NCI-H460 (cell line): ENCODE measurements at regions not wholly inside any gene's neighbourhood (a gene's known extent, or its start where the extent isn't known, plus 50 kb on each side); places are given as distances from the start of the nearest gene placed in this dataset.
"Not testable (repeated sequence)": the region's sequence is repeated elsewhere in the genome, so short reads cannot be mapped to it uniquely, and the experiment has no call there.

ENCODE experiments used
- DNase-seq: peaks from one replicate; pipeline ENCODE4 v3.0.0-alpha.2; 2016; ENCODE audit warnings: low read depth; ENCODE audit errors: extremely low read depth

- no peak for DNase-seq
These were observed 823.6 kb upstream of the ADGRB3 start for GRCh38 chr6:67811239-67812037.

- not testable (repeated sequence) for DNase-seq
These were observed 830.3 kb upstream of the ADGRB3 start for GRCh38 chr6:67804808-67805207.

GRCh38 chr6:67802771-67803170 is 832.3 kb upstream of the ADGRB3 start:
- no peak for DNase-seq

- DNase-seq = no peak
These were observed 842.1 kb upstream of the ADGRB3 start for GRCh38 chr6:67792996-67793395.

GRCh38 chr6:67790569-67790968 is 844.5 kb upstream of the ADGRB3 start:
- no peak for DNase-seq

GRCh38 chr6:67787119-67787518 is 848.0 kb upstream of the ADGRB3 start:
- DNase-seq = not testable (repeated sequence)

GRCh38 chr6:67779876-67780275 is 855.2 kb upstream of the ADGRB3 start:
- DNase-seq = no peak

- DNase-seq = no peak
These were observed 859.7 kb upstream of the ADGRB3 start for GRCh38 chr6:67775333-67775732.

- no peak for DNase-seq
These were observed 866.1 kb upstream of the ADGRB3 start for GRCh38 chr6:67768972-67769371.

- DNase-seq = not testable (repeated sequence)
These were observed 867.8 kb upstream of the ADGRB3 start for GRCh38 chr6:67767046-67767822.

GRCh38 chr6:67766057-67766456 is 869.0 kb upstream of the ADGRB3 start:
- no peak for DNase-seq

- DNase-seq = no peak
These were observed 876.1 kb upstream of the ADGRB3 start for GRCh38 chr6:67759001-67759400.

- DNase-seq = no peak
These were observed 877.5 kb upstream of the ADGRB3 start for GRCh38 chr6:67757465-67758033.

GRCh38 chr6:67748521-67748920 is 886.6 kb upstream of the ADGRB3 start:
- DNase-seq = no peak

- no peak for DNase-seq
These were observed 898.3 kb upstream of the ADGRB3 start for GRCh38 chr6:67736816-67737215.

GRCh38 chr6:67736161-67736560 is 898.9 kb upstream of the ADGRB3 start:
- no peak for DNase-seq

- no peak for DNase-seq
These were observed 899.5 kb upstream of the ADGRB3 start for GRCh38 chr6:67735623-67736022.

GRCh38 chr6:67722861-67723261 is 912.2 kb upstream of the ADGRB3 start:
- no peak for DNase-seq

GRCh38 chr6:67717281-67717680 is 917.8 kb upstream of the ADGRB3 start:
- DNase-seq = no peak

- DNase-seq = no peak
These were observed 928.7 kb upstream of the ADGRB3 start for GRCh38 chr6:67706388-67706787.

- DNase-seq = no peak
These were observed 936.5 kb upstream of the ADGRB3 start for GRCh38 chr6:67698534-67698933.

GRCh38 chr6:67694127-67694526 is 941.0 kb upstream of the ADGRB3 start:
- DNase-seq = no peak
